Heart left ventricle (tissue), 16 donors: ENCODE measurements at regions not wholly inside any gene's neighbourhood (a gene's known extent, or its start where the extent isn't known, plus 50 kb on each side); places are given as distances from the start of the nearest gene placed in this dataset.

ENCODE experiments used
- ATAC-seq, 4 donors: fragments of 200-7000 bp; cut with Tn5 transposase; one replicate each; pipeline ENCODE4 v1.9.1; 2020 to 2022; ENCODE audit warnings: moderate library complexity in 4 of 4, mild to moderate bottlenecking in 3 of 4, moderate number of reproducible peaks in 1 of 4
- DNase-seq, 5 donors: peaks; one replicate each; pipeline ENCODE4 v3.0.0-alpha.2; 2020
- H3K27ac ChIP-seq, 12 donors: fragments of 200-600 bp; sonication (generic) in 4 of 12; one replicate each; pipeline versions ENCODE4 v1.5.0 to v1.8.0; 2016 to 2022; ENCODE audit warnings: mild to moderate bottlenecking in 2 of 12
- H3K27me3 ChIP-seq, 9 donors: fragments of 200-600 bp; sonication (generic) in 2 of 9; one replicate each; pipeline versions ENCODE4 v1.5.1 to v1.8.0; 2016 to 2022; ENCODE audit warnings: mild to moderate bottlenecking in 3 of 9
- H3K36me3 ChIP-seq, 9 donors: fragments of 200-600 bp; sonication (generic) in 2 of 9; one replicate each; pipeline versions ENCODE4 v1.5.0 to v1.8.0; 2018 to 2022; ENCODE audit warnings: mild to moderate bottlenecking in 2 of 9
- H3K4me1 ChIP-seq, 12 donors: fragments of 200-600 bp; sonication (generic) in 4 of 12; one replicate each; pipeline versions ENCODE4 v1.5.0 to v1.8.0; 2016 to 2022; ENCODE audit warnings: mild to moderate bottlenecking in 3 of 12
- H3K4me3 ChIP-seq, 12 donors: fragments of 200-600 bp; sonication (generic) in 4 of 12; one replicate each; pipeline versions ENCODE4 v1.5.0 to v1.8.0; 2017 to 2022; ENCODE audit warnings: mild to moderate bottlenecking in 9 of 12, moderate library complexity in 4 of 12
- H3K9me3 ChIP-seq, 12 donors: fragments of 200-600 bp; sonication (generic) in 4 of 12; one replicate each; pipeline versions ENCODE4 v1.5.0 to v1.8.0; 2016 to 2022; ENCODE audit warnings: mild to moderate bottlenecking in 1 of 12
- POLR2A ChIP-seq, 2 donors: fragments of 450-650 bp; IDR thresholded peaks; one replicate each; pipeline ENCODE4 v1.6.1; 2017; ENCODE audit warnings: antibody characterized with exemption in 2 of 2, mild to moderate bottlenecking in 2 of 2, moderate library complexity in 2 of 2
- WGBS, 4 donors: extraction: QIAGEN DNeasy Blood & Tissue Kit in 2 of 4; methylation state at CpG; one replicate each; pipeline versions ENCODE4 v1.1.5 to v1.1.7; 2013 to 2018; 5-methylcytosine and 5-hydroxymethylcytosine counted together
- intact Hi-C, 10 donors: fragments of 100-400 bp; cut with DNase I; formaldehyde crosslinking; loops; one replicate each; pipeline versions ENCODE4 v1.11.1 to v1.14.2; 2022
- TF ChIP-seq, protein P1 (sequence below), 12 donors: fragments of 200-600 bp; sonication (generic) in 4 of 12; IDR thresholded peaks; one replicate each; pipeline versions ENCODE4 v1.5.0 to v1.8.0; 2018 to 2022; ENCODE audit warnings: antibody characterized with exemption in 12 of 12, mild to moderate bottlenecking in 5 of 12
- donor health status: ischemic (EF 13 %, LVEDD 7.1; RV severe dilation, severe dysfunction).
- donor health status: healthy with polysubstance abuse.
- donor health status: DM: no; HTN: yes; CAD: no.
- donor health status: DM: no; HTN: no; CAD: no.
- donor health status: ischemic (EF 25% LVEDD 6.9; RV normal size, moderate dysfunction).
- donor health status: ischemic (EF 25% LVEDD 5.7; RV mildly dilated, moderate dysfunction).
- donor health status: healthy.
- donor health status: DM: yes; HTN: yes; CAD: no.
- donor health status: ischemic (EF 35%, LVEDD 5.7; RV mildly dilated, moderate dysfunction).
- donor health status: nonischemic (EF 11% LVEDD 7.7; RV severe dilation, severe dysfunction).
- donor health status: DM: yes; HTN: yes; CAD: no.
- donor health status: PGD.
- donor health status: ischemic (EF 29% LVEDD 5.4; RV normal size, mild dysfunction).
- donor health status: nonischemic (EF 23%, LVEDD 6.1; RV moderate dilation, normal function).

DNA sequence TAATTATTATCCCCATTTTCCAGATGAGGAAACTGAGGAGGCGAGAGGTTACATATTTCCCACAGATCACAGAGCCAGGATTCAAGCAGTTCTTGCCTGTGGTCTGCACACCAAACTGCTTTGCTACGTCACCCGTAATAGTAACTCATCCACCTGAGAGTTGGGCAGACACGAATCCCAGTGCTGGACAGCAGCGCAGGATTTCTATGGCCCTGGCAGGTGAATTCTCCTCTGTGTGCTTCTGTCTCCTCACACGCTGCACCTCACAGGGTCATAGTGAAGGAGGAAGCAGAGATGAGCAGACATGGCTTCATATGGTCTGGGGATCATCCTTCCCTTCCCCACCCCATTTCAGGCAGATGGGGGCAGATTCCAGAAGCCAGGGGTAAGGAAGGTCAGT, 127.0 kb upstream of the LRFN2 start:
- ATAC-seq, result no peak
- no peaks in the 10 kb centered on the region for H3K9me3 ChIP-seq
- H3K36me3 ChIP-seq, result no peaks in the 10 kb centered on the region
- intact Hi-C loops, result no loop called here
- 92 to 98% (median 96%) methylated on average over 6 of the region's 6 CpGs for WGBS, 4 donors
- peaks cover 0 to 8% (median 0%) of the 10 kb centered on the region in 12 donors for H3K4me1 ChIP-seq
- H3K27me3 ChIP-seq, result no peaks in the 10 kb centered on the region
- TF ChIP-seq POLR2A (IDR thresholded peaks at IDR 0.05), result no peak
- TF ChIP-seq, protein P1, sequence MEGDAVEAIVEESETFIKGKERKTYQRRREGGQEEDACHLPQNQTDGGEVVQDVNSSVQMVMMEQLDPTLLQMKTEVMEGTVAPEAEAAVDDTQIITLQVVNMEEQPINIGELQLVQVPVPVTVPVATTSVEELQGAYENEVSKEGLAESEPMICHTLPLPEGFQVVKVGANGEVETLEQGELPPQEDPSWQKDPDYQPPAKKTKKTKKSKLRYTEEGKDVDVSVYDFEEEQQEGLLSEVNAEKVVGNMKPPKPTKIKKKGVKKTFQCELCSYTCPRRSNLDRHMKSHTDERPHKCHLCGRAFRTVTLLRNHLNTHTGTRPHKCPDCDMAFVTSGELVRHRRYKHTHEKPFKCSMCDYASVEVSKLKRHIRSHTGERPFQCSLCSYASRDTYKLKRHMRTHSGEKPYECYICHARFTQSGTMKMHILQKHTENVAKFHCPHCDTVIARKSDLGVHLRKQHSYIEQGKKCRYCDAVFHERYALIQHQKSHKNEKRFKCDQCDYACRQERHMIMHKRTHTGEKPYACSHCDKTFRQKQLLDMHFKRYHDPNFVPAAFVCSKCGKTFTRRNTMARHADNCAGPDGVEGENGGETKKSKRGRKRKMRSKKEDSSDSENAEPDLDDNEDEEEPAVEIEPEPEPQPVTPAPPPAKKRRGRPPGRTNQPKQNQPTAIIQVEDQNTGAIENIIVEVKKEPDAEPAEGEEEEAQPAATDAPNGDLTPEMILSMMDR (IDR thresholded peaks at IDR 0.05), result no peak
- no peak overlapping the region for H3K27ac ChIP-seq
- no peak for DNase-seq
- no peak overlapping the region for H3K4me3 ChIP-seq

DNA sequence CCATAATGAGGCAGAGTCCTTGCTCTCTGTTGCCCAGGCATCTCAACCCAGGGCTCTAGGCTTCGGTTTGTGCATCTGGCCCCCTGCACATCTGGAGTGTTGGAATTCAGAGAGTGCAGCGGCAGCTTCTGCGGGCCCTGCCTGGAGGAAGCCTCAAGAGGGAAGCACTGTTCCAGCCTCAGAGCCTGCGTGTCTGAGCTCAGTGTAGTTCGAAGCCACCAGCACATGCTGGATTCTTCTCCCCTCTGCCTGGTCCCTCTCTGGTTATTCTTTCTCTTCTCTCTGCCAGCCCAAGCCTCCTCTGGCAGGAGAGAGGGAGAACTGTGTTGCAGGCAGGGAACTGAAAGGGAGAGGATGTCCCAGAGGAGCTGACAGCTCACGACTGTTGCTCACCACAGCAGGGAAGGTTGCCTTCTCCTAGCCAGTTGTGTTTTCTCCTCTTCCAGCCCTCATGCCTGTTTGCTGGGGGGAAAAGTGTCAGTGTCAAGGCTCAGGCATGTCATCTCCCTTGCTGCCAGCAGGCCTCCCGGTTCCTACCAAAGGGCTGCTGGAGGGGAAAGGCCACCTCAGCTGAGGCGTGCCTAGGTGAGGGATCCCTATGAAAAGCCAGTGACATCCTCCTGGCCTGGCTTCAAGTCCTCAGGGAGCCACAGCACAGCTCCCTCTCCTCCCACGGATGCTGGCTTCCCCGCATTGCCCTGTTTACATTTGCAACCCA, 126.0 kb upstream of the LRFN2 start:
- ATAC-seq (no peak), DNase-seq (no peak)
- intact Hi-C loops, result no loop called here
- no peak for TF ChIP-seq POLR2A (IDR thresholded peaks at IDR 0.05)
- TF ChIP-seq, protein P1 (IDR thresholded peaks at IDR 0.05), result peak in 1 of 12 donors; percentile 23
- Histone ChIP-seq H3K36me3 (no peaks in the 10 kb centered on the region), H3K27me3 (no peaks in the 10 kb centered on the region), H3K27ac (no peak overlapping the region), H3K4me1 (peaks cover 0 to 8% (median 0%) of the 10 kb centered on the region in 12 donors), H3K4me3 (no peak overlapping the region), H3K9me3 (no peaks in the 10 kb centered on the region)
- 58 to 71% (median 62%) methylated on average over 10 of the region's 10 CpGs for WGBS, 4 donors

DNA sequence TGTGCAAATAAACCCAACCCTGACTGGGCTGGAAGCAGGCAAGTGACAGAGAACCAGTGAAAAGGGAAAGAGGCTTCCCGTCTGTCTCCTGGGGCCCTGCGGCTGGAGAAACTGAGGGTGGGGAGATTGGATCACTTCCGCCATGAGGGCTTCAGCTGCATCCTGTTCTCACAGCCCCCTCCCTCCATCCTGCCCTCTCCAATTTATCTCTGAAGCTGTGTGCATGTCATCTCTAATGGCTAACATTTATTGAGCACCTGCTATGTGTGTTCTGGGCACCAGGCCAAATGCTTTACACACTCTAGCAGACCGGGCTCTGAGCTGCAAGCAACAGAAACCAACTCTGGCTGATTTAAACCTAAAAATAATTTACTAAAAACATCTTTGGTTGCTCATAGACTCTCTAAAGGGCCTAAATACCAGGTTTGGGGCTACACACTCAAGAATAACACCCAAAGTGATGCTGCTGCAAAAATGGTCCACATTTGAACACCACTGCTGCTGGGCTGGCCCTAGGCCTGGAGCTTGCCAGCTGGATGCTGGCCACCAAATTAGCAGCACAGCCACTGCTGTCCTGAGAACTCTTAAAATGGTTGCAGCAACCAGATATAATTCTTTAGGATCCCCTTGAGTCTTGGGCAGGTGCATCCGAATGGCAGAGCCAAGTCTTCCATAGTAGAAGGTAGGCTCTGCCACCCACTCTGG, 123.6 kb upstream of the LRFN2 start:
- H3K9me3 ChIP-seq, result no peaks in the 10 kb centered on the region
- H3K27ac ChIP-seq, result no peak overlapping the region
- TF ChIP-seq POLR2A (IDR thresholded peaks at IDR 0.05), result no peak
- TF ChIP-seq, protein P1 (IDR thresholded peaks at IDR 0.05), result no peak
- H3K4me1 ChIP-seq, result peaks cover 0 to 5% (median 0%) of the 10 kb centered on the region in 12 donors
- 34 to 48% (median 42%) methylated on average over 5 of the region's 5 CpGs for WGBS, 4 donors
- no peaks in the 10 kb centered on the region for H3K27me3 ChIP-seq
- ATAC-seq (peak in 3 of 4 donors; percentile 14 to 53 (median 31)), DNase-seq (peak in 1 of 5 donors; percentile 22)
- no peak overlapping the region for H3K4me3 ChIP-seq
- no peaks in the 10 kb centered on the region for H3K36me3 ChIP-seq
- intact Hi-C loops, result no loop called here

DNA sequence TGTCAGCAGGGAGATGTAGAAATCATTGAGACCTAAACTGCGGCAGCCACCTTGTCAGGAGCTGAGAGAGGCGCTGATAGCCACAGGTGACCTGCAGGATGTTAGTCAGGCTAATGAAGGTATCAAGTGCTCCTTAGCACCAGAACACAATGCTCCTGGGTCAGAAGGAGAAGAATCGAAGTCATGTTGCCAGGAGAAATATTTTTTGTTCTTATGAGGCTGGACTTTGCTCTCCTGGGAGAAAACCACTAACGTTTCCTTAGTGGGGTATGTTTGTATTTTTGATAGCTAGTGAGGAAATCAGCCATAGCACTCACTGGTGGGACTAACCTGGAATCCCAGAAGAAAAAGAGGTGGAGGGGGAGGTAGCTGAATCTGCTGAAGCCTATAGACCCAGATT, 120.9 kb upstream of the LRFN2 start:
- Histone ChIP-seq H3K27me3 (peaks cover 0 to 10% (median 0%) of the 10 kb centered on the region in 9 donors), H3K4me1 (no peaks in the 10 kb centered on the region), H3K27ac (no peak overlapping the region), H3K9me3 (no peaks in the 10 kb centered on the region), H3K36me3 (no peaks in the 10 kb centered on the region), H3K4me3 (no peak overlapping the region)
- intact Hi-C loops, result no loop called here
- 60 to 81% (median 73%) methylated on average over 4 of the region's 4 CpGs for WGBS, 4 donors
- ATAC-seq (no peak), DNase-seq (no peak)
- no peak for TF ChIP-seq POLR2A (IDR thresholded peaks at IDR 0.05)
- TF ChIP-seq, protein P1 (IDR thresholded peaks at IDR 0.05), result no peak
